Hypothalamus (tissue), 51 donors: ENCODE measurements at regions not wholly inside any gene's neighbourhood (a gene's known extent, or its start where the extent isn't known, plus 50 kb on each side); places are given as distances from the start of the nearest gene placed in this dataset.

Experiments used
- DNase-seq, 51 donors: peaks; one replicate each; lab custom pipeline; 2025; lab: John Stamatoyannopoulos, UW

DNA sequence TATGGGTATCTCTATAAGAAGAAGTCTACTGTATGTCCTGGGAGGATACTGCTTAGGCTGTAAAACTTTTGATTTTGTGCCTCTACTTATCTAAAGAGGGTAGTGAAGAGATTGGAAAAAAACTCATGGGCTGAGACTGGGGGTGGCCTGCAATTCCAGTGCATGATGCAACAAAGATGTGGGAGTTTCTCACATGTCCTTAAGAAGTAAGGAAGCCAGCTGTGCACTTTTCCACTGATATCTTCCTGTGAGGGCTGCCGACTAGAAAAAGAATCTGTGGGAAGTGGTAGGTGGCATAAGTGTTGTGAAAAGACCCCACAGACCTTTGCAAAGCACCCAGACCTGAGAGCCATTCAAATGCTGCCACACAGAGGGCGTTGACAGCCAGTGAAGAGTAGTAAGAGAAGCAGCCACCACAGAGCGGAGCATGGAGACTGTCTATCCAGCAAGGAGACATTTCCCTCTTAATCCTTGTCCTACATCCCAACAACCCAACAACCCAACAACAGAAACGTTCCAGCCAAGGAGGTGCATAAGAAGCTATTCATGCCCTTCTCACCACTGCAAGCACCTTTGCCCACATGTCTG is 65.1 kb downstream of the PFDN4 start:
- DNase-seq, result no peak

DNA sequence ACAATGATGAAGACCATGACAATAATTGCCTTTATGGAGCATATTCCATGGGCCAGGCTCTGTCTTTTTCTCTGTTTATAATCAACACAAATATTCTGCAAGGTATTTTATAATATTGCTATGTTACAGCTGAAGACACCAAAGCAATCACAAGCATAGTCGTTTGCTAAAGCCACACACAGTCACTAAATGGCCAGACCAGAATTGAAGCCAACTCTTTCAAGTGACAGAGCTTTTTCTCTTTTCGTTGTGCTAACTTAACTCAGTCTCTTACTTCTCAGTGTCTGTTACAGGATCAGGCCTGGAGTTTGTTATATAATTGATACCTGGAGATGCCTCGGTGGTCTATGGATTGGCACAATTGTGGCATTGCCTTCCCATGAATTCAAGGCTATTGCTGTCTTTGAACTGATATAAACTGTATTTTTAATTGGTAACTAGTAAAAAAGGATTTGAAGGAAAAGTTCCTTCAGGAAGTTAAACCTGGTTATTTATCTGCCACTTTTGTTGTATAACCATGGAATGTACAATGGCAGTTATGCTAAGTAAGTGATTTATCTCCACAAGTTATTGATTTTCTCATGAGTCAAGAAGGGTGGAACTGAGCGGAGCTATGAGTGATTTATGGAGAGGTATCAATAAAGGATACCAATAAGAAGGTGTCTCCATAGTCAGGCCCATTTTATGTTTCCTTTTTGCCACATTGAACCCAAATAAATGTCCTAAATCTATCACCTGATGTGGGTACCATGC is 67.6 kb downstream of the PFDN4 start:
- no peak for DNase-seq

DNA sequence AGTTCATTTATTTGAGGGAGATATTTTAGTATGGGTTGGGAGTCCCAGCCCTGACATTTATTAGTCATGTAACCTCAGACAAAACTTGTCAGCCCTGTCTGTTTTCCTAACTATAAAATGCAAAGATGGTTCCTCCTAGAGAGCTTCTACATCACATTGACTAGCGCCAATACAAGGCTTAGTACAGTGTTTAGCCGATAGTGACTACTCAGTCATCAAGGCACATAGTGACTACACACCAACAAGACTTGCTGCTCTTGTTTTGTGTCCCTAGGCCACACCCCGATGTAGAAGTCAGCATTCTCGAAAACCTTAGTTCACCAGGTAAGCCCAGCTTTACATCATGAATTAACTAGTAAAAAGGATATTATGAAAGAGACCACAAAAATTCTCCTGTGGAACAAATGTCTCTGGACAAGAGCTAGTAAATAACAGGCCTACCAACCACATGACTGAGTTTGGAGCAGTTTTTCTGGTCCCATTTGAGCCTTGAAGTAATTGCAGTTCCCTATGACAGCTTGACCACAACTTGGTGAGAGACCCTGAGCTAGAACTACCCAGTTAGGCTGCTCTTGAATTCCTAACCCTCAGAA is 68.8 kb downstream of the PFDN4 start:
- no peak for DNase-seq

DNA sequence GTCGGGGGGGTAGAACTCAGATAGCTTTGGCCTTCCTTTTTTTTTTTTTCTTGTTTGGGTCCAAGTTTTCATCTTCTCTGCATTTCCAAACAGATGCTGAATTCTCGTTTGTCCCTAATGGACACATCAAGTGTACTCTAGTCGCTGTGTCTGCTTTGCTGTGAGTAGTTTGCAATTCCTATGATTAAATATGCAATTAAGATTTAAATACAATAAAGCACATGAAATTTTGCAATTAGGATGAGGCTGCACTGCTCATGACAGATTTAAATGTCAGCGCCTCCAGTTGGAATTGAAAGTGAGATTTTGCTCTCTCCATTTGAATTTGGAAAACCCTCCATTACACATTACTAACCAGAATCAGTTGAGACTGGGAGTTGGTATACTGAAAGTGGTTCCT is 70.4 kb downstream of the PFDN4 start:
- no peak for DNase-seq

DNA sequence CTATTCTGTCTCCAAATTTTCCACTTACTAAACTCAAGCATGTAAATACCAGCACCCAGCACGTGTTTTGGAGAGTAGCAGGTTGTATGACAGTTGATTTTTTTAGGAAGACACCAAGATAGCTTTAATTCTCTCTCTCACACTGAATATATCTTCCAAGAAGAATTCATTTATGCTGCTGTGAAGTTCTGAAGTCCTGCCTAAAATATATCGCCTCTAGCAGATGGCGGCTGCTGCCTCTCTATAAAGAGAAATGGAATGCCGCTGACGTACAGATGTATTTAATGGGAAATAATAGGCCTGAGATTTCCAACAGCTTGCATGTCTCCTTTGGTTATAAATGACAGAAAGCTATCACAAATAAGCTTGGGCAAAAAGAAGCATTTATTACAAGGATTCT is 74.7 kb downstream of the PFDN4 start:
- DNase-seq, result no peak

DNA sequence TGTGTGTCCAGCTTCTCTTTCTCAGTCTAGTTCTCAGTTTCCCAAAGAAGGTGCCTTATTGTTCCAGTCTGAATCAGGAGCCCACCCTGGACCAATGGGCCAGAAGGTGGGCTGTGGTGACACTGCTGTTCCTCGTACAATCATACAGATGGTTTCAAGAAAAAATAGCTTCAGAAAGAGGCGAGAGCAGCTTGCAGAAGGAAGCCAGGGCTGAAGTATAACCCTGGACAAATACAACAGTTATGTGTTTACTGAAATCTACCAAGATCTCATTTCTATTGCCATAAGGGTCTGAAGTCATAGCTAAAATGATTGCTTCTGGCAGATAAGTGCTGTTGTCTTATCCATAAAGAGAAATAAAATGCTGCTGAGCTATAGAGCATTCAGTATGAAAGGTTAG is 75.4 kb downstream of the PFDN4 start:
- DNase-seq, result no peak

DNA sequence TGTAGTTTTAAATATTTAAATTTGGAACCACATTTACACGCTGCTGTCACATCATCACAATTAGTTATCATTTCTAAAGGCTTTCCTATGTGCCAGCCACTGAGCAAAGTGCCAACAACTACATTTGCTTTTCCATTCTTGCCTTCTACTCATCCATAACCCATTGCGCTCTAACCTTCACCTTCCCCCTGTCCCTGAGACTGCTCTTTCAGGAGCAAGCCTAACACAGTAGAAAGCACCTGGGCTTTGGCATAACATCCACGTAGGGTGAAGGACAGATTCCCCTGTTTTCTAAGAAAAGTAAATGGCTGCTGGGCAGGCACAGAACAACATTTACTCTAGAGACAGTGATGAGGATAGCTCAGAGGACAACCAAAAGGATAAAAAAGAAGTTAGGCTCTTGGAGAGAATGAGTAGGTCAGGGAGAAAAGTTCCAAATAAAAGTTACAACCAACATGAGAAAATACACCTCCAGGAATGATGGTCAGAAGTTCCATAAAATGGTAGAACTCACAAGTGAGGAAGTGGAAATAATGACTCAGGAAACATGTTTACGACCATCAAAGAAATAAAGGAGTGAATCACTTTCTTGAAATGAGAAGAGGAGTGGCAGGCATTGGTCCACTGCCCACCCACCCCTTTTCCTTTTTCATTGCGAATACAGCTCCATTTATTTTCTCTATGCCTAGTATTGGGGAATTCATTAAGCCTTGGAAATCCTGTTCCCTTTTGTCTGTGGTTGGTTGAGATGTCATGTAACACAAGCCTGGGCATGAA is 77.2 kb downstream of the PFDN4 start:
- DNase-seq, result no peak

DNA sequence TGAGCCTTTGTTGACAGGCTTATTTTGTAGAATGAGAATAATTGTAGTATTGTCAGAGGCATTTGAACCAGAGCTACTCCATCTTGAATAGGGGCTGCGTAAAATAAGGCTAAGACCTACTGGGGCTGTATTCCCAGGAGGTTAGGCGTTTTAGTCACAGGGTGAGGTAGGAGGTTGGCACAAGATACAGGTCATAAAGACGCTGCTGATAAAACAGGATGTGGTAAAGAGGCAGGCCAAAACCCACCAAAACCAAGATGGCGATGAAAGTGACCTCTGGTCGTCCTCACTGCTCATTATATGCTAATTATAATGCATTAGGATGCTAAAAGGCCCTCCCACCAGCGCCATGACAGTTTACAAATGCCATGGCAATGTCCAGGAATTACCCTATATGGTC is 82.7 kb downstream of the PFDN4 start:
- DNase-seq, result no peak

DNA sequence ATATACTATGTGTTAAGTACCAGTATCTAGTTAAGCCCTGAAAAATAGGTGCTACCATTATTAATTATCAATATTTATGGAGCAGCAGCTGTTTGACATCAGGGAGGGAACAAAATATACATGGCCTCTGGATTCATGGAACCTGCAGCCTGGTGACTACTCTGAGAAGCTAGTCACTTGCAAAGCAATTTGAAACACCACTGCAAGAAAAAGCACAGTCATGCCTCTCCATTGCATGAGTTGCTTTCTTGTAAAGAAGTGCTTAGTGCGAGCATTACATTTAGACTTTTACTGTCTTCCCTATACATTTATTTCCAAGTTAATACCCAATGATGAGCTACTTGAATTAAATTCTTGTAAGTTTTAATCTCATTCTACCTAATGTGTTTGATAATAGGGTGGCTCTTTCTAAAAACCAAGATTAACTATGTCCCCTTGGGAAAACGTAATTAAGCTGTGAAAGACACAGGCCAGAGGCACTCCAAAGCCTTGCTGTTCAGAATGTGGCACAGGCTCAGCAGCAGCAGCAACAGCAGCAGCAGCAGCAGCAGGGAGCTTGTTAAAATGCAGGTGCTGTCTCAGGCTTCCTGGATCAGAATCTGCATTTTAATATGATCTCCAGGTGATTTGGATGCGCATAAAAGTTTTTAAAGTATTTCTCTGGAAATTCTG is 83.6 kb downstream of the PFDN4 start:
- peak in 2 of 51 donors; percentile 2 to 33 for DNase-seq

DNA sequence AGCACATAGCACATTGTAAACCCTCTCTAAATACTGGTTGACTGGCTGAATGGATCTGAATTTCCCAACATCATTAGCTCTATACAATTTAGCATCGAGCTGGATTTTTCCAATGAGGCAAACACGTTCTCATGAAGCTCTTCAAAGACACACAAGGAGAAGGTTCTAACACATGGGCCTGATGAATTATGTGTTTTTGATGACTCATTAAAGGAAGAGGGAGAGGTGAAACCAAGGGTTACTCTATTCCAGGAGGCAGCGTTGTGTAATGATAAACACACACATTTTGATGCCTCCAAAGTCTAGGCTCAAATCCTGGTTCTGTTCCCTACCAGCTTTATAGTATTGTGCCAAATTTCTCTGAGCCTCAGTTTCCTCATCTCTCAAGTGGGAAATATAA is 84.3 kb downstream of the PFDN4 start:
- no peak for DNase-seq

DNA sequence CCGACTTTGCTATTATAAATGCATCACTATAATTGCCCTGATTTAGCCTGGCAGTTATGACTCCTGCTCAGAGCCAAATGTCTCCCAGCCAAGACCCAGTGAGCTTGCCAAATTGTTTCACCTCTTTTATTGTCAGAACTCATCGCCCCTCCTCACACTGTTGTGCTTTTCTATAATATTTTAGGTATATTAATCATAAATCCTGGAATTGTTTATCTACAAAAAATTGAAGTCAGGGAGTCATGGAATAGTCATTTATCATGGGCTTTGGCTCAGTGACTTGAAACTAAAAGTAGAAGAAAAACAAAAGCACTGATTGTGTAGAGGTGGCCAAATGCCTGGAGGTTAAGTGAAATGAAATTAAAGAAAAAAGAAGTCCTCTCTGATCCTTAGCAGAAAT is 85.6 kb downstream of the PFDN4 start:
- DNase-seq, result no peak

DNA sequence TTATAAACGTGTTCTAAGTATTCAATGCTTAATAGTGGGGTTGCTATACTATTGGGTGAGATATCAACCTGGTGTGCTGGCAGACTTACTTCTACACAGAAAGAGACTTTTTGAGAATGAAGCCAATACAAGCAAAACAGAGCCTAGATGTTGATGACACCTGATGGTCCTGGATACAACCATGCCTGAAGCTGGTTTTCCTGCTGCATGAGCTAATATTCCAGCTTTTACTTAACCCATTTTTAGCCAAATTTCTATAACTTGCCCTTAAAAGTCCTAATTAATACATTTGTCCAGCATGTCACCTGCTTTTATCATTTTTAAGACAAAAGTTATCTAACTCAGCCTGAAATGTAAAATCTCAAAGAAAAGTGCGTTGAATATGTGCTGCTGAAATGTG is 86.2 kb downstream of the PFDN4 start:
- DNase-seq, result no peak

DNA sequence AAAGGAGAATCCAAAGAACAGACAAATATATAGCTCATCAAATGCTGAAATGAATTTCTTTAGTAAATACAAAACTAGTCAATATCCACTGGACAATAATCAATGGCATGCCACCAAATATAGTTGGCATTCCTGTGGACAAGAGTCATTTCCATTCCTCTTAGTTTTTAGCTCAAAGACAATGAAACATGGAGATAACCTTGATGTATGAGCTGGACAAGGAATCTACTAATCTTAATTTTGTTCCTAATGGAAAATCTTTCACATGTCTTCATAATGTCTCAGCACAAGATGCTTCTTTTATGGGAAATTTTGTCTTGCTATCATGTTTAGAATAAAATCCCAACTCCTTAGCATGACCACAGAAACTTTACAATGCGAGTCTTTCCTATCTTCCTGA is 87.8 kb downstream of the PFDN4 start:
- DNase-seq, result no peak

DNA sequence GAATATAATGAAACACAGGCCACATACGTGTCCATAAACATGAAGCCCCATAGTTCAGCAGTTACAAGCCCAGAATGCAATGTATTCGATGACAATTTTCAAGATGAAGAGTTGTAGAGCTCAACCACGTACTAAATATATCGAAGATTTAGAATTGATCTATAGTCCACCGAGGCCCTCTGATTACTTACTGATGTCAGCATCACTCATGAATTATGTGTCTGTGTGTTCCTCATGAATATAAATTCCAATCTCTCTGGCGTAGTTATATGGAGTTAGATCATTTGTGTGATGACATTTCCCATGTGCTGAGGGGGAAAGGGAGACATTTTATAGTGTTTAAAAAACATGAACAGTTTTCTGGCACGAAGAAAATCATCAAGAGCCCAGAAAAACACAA is 97.5 kb downstream of the PFDN4 start:
- no peak for DNase-seq

DNA sequence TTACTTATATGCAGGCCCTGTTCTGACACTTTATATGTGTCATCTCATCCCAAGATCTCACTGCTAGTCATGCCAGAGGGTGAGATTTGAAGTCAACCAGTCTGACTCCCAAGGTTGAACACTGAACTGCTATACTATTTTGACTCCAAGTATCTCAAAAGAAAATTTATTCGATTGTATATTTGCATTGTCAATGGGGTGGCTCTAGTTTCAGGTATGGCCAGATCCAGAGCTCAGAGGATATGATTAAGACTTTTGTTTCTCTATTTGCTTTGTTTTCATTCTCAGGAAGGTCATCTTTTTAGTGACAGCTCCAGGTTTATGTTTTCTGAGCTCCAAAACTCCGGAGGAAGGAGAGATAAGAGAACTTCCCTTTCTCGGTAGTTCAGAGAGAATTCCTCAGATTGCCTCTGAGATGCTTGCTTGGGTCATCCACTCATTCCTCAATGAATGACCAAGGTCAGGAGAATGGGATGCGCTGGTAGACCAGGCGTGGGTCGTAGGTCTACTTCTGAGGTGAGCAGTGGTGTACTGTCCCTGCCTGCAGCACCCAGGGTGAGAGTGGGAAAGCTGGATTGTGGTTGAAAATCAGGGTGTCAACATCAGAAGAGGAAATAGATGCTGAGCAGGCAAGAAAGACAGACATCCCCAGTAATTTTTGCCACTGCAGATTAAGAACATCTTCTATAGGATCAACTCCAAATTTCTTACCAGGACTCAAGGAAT is 99.3 kb downstream of the PFDN4 start:
- no peak for DNase-seq

DNA sequence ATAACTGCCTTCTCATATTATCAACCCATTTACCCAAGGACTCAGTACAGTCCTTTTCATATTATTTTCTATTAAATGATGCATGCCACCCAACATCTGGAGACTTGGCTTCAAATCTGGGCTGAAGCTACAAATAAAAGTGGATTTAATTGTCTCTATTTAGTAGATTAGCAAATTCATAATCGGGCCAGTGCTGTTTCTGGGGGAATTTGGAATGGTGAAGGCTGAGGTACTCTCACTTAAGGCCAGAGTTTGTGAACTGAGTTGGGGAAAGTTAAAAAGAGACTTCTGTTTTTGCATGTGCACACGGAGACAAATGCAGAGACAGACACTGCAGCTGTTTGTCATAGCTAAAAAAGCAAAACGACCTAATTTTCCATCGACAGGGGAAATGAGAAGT is 100.9 kb downstream of the PFDN4 start:
- DNase-seq, result no peak

DNA sequence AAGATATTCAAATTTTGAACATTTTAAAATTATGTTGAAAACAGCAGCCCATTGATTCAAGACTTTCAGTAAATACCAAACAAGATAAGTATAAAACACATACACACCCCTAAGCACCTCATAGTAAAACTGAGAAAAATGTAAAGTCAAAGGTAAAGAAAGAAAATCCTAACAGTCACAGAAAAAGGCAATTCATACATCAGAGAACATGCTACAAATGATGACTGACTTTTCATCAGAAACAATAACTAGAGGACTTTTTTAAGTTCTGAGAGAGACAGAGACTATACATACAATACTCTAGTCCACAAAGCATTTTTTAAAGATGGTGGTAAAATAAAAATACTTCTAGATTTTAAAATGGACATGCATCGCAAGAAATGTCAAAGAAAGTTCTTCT is 111.0 kb downstream of the PFDN4 start:
- no peak for DNase-seq

DNA sequence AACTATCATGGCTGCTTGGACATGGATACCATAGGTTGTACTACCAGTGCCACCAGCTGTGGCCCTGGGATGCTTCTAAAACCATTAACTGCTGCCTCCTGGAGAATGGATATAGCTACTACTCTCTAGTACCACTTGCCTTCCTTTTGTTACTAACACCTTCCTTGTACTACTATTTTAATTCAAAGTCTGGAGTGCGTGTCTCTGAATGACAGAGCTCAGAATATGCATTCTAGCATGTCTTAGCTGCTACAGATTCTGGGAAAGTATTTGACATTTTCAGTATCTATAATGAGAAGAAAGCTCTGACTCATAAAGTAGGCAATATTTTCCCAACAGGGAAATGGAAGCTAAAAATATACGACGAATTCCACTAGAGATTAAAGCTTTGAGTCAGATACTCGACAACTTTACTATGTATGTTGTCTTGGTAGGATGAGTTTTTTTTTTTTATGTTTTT is 112.3 kb downstream of the PFDN4 start:
- DNase-seq, result no peak

DNA sequence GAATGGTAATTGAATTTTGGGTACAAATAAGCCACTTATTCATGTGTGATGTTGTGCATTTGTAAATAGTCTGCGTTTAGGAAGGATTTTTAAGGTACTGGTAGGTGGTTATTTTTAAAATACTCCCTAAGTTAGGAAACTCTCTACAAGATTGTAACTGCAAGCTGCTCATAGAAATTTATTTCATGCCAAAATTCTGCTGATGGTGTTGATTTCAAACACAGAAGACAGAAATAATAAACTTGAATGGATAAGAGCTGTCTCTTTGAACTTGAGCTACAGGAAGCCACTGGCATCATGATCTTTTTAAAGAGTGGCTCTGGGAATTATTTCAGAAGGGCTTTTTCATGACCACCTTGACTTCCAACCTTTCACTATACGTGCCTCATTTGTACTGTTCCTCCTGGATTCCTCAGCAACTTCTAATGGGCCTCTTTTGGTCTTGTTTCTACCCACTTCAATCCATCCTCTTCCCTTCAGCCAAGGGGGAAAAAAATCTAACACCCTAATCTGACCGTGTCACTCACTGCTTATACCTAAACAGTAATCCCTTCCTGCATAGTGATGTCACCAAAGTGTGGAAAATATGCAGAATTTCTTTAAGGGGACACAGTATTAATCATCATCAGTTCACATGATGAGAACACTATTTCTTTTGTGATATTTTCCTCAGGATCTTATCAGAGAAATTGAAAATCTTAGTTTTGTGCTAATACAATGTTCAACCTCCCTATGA is 113.6 kb downstream of the PFDN4 start:
- DNase-seq, result no peak
